ENCODE measurements at regions not wholly inside any gene's neighbourhood (a gene's known extent, or its start where the extent isn't known, plus 50 kb on each side); places are given as distances from the start of the nearest gene placed in this dataset.

DNA sequence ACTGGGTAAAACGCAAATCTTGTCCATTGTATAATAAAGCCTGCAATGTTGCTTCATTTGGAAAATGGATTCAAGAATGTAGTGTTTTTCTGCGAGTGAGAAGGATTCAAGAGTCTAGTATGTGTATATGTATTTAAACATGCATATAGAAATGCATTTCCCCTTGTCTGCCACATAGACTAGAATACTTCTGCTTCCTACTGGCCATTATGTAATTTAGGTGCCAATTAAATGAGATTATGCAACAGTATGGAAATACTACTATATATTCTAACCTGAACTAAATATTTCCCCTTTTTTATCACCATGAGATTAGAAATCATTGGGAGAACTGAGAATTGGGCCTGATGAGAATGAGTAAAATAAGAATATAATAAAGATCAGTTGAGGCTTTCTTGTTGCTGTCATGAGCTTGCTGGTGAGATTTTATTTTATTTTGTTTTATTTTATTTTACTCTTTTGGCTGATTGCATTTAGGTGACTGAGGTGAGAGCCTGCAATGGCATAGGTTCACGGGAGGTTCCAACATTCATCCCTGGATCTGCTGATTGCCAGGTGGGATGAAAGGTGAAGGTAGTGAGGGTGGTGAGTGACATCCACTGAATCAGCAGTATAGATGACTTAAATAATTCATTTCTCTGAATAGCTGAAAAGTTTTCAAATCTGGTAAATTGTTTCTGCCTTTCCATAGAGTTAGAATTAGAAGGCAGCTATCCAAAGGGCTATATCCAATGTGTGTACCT lies 95.6 kb upstream of the SLC4A4 start:
- no peak for TF ChIP-seq POLR2A (IDR thresholded peaks at IDR 0.05)
- TF ChIP-seq, protein P1, sequence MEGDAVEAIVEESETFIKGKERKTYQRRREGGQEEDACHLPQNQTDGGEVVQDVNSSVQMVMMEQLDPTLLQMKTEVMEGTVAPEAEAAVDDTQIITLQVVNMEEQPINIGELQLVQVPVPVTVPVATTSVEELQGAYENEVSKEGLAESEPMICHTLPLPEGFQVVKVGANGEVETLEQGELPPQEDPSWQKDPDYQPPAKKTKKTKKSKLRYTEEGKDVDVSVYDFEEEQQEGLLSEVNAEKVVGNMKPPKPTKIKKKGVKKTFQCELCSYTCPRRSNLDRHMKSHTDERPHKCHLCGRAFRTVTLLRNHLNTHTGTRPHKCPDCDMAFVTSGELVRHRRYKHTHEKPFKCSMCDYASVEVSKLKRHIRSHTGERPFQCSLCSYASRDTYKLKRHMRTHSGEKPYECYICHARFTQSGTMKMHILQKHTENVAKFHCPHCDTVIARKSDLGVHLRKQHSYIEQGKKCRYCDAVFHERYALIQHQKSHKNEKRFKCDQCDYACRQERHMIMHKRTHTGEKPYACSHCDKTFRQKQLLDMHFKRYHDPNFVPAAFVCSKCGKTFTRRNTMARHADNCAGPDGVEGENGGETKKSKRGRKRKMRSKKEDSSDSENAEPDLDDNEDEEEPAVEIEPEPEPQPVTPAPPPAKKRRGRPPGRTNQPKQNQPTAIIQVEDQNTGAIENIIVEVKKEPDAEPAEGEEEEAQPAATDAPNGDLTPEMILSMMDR (IDR thresholded peaks at IDR 0.05) = no peak
